ENCODE measurements at regions not wholly inside any gene's neighbourhood (a gene's known extent, or its start where the extent isn't known, plus 50 kb on each side); places are given as distances from the start of the nearest gene placed in this dataset.

- Histone ChIP-seq H3K9me3 (no peaks in the 10 kb centered on the region), H3K4me3 (no peak overlapping the region), H3K27me3 (no peaks in the 10 kb centered on the region), H3K4me1 (no peaks in the 10 kb centered on the region), H3K27ac (no peak overlapping the region), H3K36me3 (ENCODE audit: low read depth, missing control alignments) (no peaks in the 10 kb centered on the region)
- TF ChIP-seq POLR2A (IDR thresholded peaks at IDR 0.05) (no peak), CTCF (IDR thresholded peaks at IDR 0.05) (no peak)
- intact Hi-C loops (cut with DNase I; ENCODE audit: low total_unique reads) = no loop called here
- DNase-seq = no peak
- WGBS, 2 donors = 89 to 92% methylated on average over 11 of the region's 11 CpGs
These were observed 66.7 kb upstream of the EIF5 start for GRCh38 chr14:103267226-103267910.

GRCh38 chr14:103271189-103271588 lies 62.8 kb upstream of the EIF5 start:
- Histone ChIP-seq H3K27me3 (no peaks in the 10 kb centered on the region), H3K9me3 (no peaks in the 10 kb centered on the region), H3K27ac (no peak overlapping the region), H3K4me3 (no peak overlapping the region), H3K36me3 (ENCODE audit: low read depth, missing control alignments) (no peaks in the 10 kb centered on the region), H3K4me1 (peaks cover 5% of the 10 kb centered on the region)
- whole genome bisulfite sequencing, 2 donors = 90 to 92% methylated on average over 7 of the region's 7 CpGs
- intact Hi-C loops (cut with DNase I; ENCODE audit: low total_unique reads) = loop anchor here (10.0 kb wide), 1 partner anchor 146 kb away; the partner anchor contains the start of gene TNFAIP2
- no peak for DNase-seq
- TF ChIP-seq CTCF (IDR thresholded peaks at IDR 0.05) = no peak
- no peak for TF ChIP-seq POLR2A (IDR thresholded peaks at IDR 0.05)

- intact Hi-C loops (cut with DNase I; ENCODE audit: low total_unique reads) = loop anchor here (10.0 kb wide), 1 partner anchor 148 kb away; the partner anchor contains the start of gene TNFAIP2
- 6 to 13% methylated on average over 21 to 41 of the region's 63 CpGs for WGBS, 2 donors
- TF ChIP-seq POLR2A (IDR thresholded peaks at IDR 0.05) (no peak), CTCF (IDR thresholded peaks at IDR 0.05) (no peak)
- DNase-seq = no peak
- H3K36me3 ChIP-seq (ENCODE audit: low read depth, missing control alignments) = no peaks in the 10 kb centered on the region
- no peaks in the 10 kb centered on the region for H3K9me3 ChIP-seq
- peak overlapping the region; percentile 38 to 40 for H3K4me3 ChIP-seq
- no peaks in the 10 kb centered on the region for H3K27me3 ChIP-seq
- H3K4me1 ChIP-seq = peaks cover 5% of the 10 kb centered on the region
- no peak overlapping the region for H3K27ac ChIP-seq
These were observed 60.8 kb upstream of the EIF5 start for GRCh38 chr14:103273145-103273744.

- no peaks in the 10 kb centered on the region for H3K27me3 ChIP-seq
- intact Hi-C loops (cut with DNase I; ENCODE audit: low total_unique reads) = loop anchor here (10.0 kb wide), 1 partner anchor 149 kb away; the partner anchor contains the start of gene TNFAIP2
- TF ChIP-seq CTCF (IDR thresholded peaks at IDR 0.05) = no peak
- no peak for TF ChIP-seq POLR2A (IDR thresholded peaks at IDR 0.05)
- 22 to 25% methylated on average over 43 to 73 of the region's 79 CpGs for WGBS, 2 donors
- no peaks in the 10 kb centered on the region for H3K9me3 ChIP-seq
- H3K36me3 ChIP-seq (ENCODE audit: low read depth, missing control alignments) = no peaks in the 10 kb centered on the region
- H3K4me3 ChIP-seq = peak overlapping the region; percentile 38 to 40
- H3K4me1 ChIP-seq = peaks cover 5% of the 10 kb centered on the region
- peak; percentile 46 for DNase-seq
- no peak overlapping the region for H3K27ac ChIP-seq
These were observed 60.1 kb upstream of the EIF5 start for GRCh38 chr14:103273745-103274615.

All from testis (tissue), 2 donors.